Lower leg skin (tissue), 4 donors: ENCODE measurements at regions not wholly inside any gene's neighbourhood (a gene's known extent, or its start where the extent isn't known, plus 50 kb on each side); places are given as distances from the start of the nearest gene placed in this dataset.

Source experiments
- DNase-seq, 2 donors: peaks; one replicate each; pipeline ENCODE4 v3.0.0-alpha.2; 2019; ENCODE audit warnings: low spot score in 2 of 2
- H3K4me3 ChIP-seq: fragments of 200-600 bp; sonication (generic); 2 replicates; pipeline ENCODE4 v1.5.1; 2017; ENCODE audit warnings: mild to moderate bottlenecking, low read depth; ENCODE audit not compliant: poor library complexity, severe bottlenecking
- CTCF ChIP-seq, 3 donors: fragments of 450-650 bp; IDR thresholded peaks; one replicate each; pipeline ENCODE4 v1.5.1; 2016; ENCODE audit warnings: antibody characterized with exemption in 3 of 3, mild to moderate bottlenecking in 3 of 3, moderate library complexity in 2 of 3
- POLR2A ChIP-seq, 2 donors: fragments of 450-650 bp; IDR thresholded peaks; one replicate each; pipeline ENCODE4 v1.6.1; 2016 to 2017; ENCODE audit warnings: antibody characterized with exemption in 2 of 2, mild to moderate bottlenecking in 1 of 2, moderate library complexity in 1 of 2
- WGBS, 2 donors: methylation state at CpG; one replicate each; pipeline ENCODE4 v1.1.5; 2018; 5-methylcytosine and 5-hydroxymethylcytosine counted together
- intact Hi-C: fragments of 100-400 bp; cut with DNase I; formaldehyde crosslinking; loops from one replicate; pipeline ENCODE4 v1.15.0; 2023; ENCODE audit warnings: low total_unique reads

- WGBS, 2 donors: 59 to 75% methylated on average over 3 of the region's 3 CpGs
- TF ChIP-seq CTCF (IDR thresholded peaks at IDR 0.05): no peak
- TF ChIP-seq POLR2A (IDR thresholded peaks at IDR 0.05): no peak
These were observed 482.0 kb downstream of the TSN start for GRCh38 chr2:122237450-122237849.

GRCh38 chr2:122238006-122238559 is 482.6 kb downstream of the TSN start:
- intact Hi-C loops: no loop called here
- DNase-seq: no peak
- 83 to 85% methylated on average over 10 of the region's 10 CpGs for WGBS, 2 donors
- H3K4me3 ChIP-seq: no peak overlapping the region
- TF ChIP-seq POLR2A (IDR thresholded peaks at IDR 0.05) (no peak), CTCF (IDR thresholded peaks at IDR 0.05) (no peak)

More at GRCh38 chr2:122237450-122237849, 482.0 kb downstream of the TSN start:
- intact Hi-C loops: no loop called here
- no peak overlapping the region for H3K4me3 ChIP-seq
- no peak for DNase-seq

GRCh38 chr2:122239440-122239839 is 484.0 kb downstream of the TSN start:
- WGBS, 2 donors: 82 to 86% methylated on average over 9 of the region's 9 CpGs
- no peak for DNase-seq
- H3K4me3 ChIP-seq: no peak overlapping the region
- TF ChIP-seq CTCF (IDR thresholded peaks at IDR 0.05): no peak
- no peak for TF ChIP-seq POLR2A (IDR thresholded peaks at IDR 0.05)
- intact Hi-C loops: no loop called here

GRCh38 chr2:122244598-122245229 is 489.3 kb downstream of the TSN start:
- H3K4me3 ChIP-seq: no peak overlapping the region
- intact Hi-C loops: no loop called here
- DNase-seq: no peak
- 47 to 67% methylated on average over 3 of the region's 3 CpGs for WGBS, 2 donors
- no peak for TF ChIP-seq CTCF (IDR thresholded peaks at IDR 0.05)
- no peak for TF ChIP-seq POLR2A (IDR thresholded peaks at IDR 0.05)

GRCh38 chr2:122249673-122250072 is 494.2 kb downstream of the TSN start:
- DNase-seq: no peak
- intact Hi-C loops: no loop called here
- H3K4me3 ChIP-seq: no peak overlapping the region
- no peak for TF ChIP-seq CTCF (IDR thresholded peaks at IDR 0.05)
- TF ChIP-seq POLR2A (IDR thresholded peaks at IDR 0.05): no peak
- 71 to 78% methylated on average over 3 of the region's 3 CpGs for WGBS, 2 donors

- no peak for DNase-seq
- H3K4me3 ChIP-seq: no peak overlapping the region
- intact Hi-C loops: no loop called here
- TF ChIP-seq POLR2A (IDR thresholded peaks at IDR 0.05): no peak
- no peak for TF ChIP-seq CTCF (IDR thresholded peaks at IDR 0.05)
- 50 to 62% methylated on average over 1 of the region's 1 CpG for WGBS, 2 donors
These were observed 495.7 kb downstream of the TSN start for GRCh38 chr2:122251158-122251557.
